ENCODE measurements at regions not wholly inside any gene's neighbourhood (a gene's known extent, or its start where the extent isn't known, plus 50 kb on each side); places are given as distances from the start of the nearest gene placed in this dataset.

DNA sequence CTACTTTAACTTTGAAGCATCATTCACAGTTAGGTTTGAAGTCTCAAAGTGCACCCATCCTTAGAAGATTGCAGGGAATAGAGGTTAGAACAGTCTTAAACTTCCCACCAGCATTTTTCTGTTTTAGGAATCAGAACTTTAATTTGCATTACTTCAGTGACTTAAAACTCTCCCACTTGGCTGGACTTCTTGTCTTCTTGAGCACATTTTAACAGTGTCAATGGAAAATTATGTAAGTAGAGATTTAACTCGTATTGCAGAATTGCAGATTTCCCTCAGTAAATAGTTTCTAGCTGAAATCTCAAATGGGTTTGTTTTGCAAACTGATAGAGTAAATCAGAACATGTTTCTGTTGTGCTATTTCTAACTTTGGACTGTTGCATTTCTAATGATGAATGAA lies 369.6 kb downstream of the OTOL1 start:
- TF ChIP-seq, protein P1, sequence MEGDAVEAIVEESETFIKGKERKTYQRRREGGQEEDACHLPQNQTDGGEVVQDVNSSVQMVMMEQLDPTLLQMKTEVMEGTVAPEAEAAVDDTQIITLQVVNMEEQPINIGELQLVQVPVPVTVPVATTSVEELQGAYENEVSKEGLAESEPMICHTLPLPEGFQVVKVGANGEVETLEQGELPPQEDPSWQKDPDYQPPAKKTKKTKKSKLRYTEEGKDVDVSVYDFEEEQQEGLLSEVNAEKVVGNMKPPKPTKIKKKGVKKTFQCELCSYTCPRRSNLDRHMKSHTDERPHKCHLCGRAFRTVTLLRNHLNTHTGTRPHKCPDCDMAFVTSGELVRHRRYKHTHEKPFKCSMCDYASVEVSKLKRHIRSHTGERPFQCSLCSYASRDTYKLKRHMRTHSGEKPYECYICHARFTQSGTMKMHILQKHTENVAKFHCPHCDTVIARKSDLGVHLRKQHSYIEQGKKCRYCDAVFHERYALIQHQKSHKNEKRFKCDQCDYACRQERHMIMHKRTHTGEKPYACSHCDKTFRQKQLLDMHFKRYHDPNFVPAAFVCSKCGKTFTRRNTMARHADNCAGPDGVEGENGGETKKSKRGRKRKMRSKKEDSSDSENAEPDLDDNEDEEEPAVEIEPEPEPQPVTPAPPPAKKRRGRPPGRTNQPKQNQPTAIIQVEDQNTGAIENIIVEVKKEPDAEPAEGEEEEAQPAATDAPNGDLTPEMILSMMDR (IDR thresholded peaks at IDR 0.05; ENCODE audit: insufficient read depth, low read depth, low read length) = no peak
- H3K4me3 ChIP-seq (ENCODE audit: low read depth, low read length) = no peak overlapping the region
- DNase-seq (ENCODE audit: low read depth) = no peak

DNA sequence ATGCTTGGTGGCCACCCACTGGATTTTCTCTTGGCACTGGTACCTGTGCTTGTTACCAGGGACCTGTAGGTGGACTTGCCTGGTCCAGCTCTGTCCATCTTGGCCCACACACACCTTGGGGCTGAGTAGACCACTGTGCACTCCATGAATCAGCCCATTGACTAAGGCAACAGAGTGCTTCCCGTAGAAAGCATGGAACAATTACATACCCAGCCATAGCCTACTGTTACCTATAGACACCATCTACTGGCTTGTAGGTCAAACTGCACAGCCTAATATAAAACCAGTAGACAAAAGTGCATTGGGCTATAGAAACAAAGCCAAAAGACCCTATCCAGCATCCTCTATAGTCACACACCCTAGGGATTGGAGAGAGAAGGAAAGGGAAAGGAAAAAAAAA lies 378.9 kb downstream of the OTOL1 start:
- TF ChIP-seq, protein P1 (IDR thresholded peaks at IDR 0.05; ENCODE audit: insufficient read depth, low read depth, low read length) = no peak

DNA sequence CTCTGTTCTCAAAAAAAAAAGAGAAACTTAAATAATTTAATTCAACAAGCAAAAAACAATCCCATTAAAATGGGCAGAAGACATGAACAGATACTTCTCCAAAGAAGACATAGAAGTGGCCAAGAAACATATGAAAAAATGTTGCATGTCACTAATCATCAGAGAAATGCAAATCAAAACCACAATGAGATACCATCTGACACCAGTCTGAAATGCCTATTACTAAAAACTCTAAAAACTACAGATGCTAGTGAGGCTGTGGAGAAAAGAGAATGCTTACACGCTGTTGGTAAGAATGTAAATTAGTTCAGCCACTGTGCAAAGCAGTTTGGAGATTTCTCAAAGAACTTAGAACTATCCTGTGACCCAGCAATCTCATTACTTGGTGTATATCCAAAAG lies 382.9 kb downstream of the OTOL1 start:
- no peak overlapping the region for H3K4me3 ChIP-seq (ENCODE audit: low read depth, low read length)
- TF ChIP-seq, protein P1 (IDR thresholded peaks at IDR 0.05; ENCODE audit: insufficient read depth, low read depth, low read length) = no peak
- DNase-seq (ENCODE audit: low read depth) = peak; percentile 27

More for the DNA sequence above, 378.9 kb downstream of the OTOL1 start:
- DNase-seq (ENCODE audit: low read depth) = no peak
- no peak overlapping the region for H3K4me3 ChIP-seq (ENCODE audit: low read depth, low read length)

DNA sequence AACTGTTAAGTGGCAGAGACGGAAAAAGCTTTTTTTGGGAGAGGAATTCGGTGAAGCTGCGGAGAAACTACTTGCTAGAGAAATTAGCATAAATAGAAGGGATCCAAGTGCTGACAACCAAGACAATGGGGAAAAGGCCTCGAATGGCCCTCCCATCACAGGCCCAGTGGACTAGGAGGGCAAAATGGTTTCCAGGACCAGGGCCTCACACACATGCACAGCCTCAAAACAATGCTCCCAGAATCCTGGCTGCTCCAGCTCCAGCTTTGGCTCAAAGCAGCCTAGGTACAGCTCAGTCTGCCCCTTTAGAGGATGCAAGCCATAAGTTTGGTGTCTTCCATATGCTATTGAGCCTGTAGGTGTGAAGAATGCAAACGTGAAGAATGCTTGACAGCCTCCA lies 388.2 kb downstream of the OTOL1 start:
- TF ChIP-seq, protein P1 (IDR thresholded peaks at IDR 0.05; ENCODE audit: insufficient read depth, low read depth, low read length) = no peak
- no peak overlapping the region for H3K4me3 ChIP-seq (ENCODE audit: low read depth, low read length)
- no peak for DNase-seq (ENCODE audit: low read depth)

DNA sequence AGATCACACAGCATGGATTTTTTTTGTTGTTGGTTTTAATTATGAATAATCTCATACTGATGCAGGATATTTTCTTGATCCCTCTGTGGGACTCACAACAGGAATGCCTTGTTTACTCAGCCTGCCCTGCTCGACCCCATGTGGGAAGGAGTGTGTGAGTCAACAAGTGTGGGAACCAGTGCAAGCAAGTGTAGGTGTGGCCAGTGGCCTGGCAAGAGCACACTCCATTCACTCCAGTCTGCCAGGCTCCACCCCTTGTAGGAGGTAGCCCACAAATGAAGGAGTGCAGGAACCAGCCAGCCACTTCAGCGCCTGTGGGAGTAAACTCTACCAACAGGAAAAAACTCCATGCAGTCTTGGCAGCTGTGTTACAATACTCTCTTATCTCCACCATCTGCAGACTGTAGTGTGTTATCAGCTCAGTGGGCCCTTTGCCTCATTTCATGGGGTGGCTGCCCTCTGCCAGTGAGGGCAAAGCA lies 393.6 kb downstream of the OTOL1 start:
- TF ChIP-seq, protein P1 (IDR thresholded peaks at IDR 0.05; ENCODE audit: insufficient read depth, low read depth, low read length) = no peak
- peak; percentile 93 for DNase-seq (ENCODE audit: low read depth)
- H3K4me3 ChIP-seq (ENCODE audit: low read depth, low read length) = no peak overlapping the region

DNA sequence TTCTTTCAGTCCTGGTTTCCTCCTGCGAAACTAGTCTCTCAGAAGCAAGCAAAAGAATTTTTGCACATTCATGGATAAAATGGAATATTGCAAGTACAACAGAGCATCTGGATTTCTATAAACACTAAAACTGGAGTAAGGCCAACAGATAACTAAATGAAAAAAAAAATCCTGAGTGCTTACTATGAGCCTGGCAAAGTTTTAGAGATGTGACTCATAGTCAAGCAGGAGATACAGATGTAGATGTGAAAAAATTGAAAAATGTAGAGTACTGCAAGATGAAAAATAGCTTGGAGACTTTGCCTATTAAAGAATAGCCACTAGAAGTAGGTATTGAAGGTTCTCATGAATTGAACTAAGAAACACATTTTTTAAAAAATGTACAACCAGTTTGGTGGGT lies 397.4 kb downstream of the OTOL1 start:
- peak; percentile 87 for DNase-seq (ENCODE audit: low read depth)
- no peak overlapping the region for H3K4me3 ChIP-seq (ENCODE audit: low read depth, low read length)
- TF ChIP-seq, protein P1 (IDR thresholded peaks at IDR 0.05; ENCODE audit: insufficient read depth, low read depth, low read length) = no peak

DNA sequence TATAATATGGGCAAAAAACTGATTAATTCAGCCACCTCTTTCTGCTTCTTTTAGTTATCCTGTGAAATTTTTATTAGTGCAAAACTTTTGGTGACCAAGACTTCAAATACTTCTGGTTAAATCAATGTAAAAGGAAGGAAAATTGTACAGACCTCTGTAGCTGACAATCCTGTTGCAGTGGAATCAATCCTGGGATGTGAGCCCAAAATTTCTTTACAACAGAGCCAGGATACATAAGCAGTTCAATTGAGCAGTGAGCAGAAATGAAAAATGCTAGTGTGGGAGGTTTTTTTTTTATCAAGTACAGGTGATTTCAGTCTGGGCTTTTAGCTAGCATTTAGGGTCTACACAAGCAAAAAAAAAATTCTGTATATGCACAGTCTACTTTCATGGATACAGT lies 398.0 kb downstream of the OTOL1 start:
- no peak overlapping the region for H3K4me3 ChIP-seq (ENCODE audit: low read depth, low read length)
- TF ChIP-seq, protein P1 (IDR thresholded peaks at IDR 0.05; ENCODE audit: insufficient read depth, low read depth, low read length) = no peak
- no peak for DNase-seq (ENCODE audit: low read depth)
